ENCODE measurements at regions not wholly inside any gene's neighbourhood (a gene's known extent, or its start where the extent isn't known, plus 50 kb on each side); places are given as distances from the start of the nearest gene placed in this dataset.

GRCh38 chr4:141575884-141576283 lies 60.5 kb upstream of the IL15 start:
- Mint-ChIP-seq H3K36me3 (ENCODE audit: low read depth) (no peaks in the 10 kb centered on the region), H3K9me3 (no peaks in the 10 kb centered on the region), H3K27ac (no peak overlapping the region), H3K4me3 (no peak overlapping the region), H3K4me1 (ENCODE audit: low read depth) (no peaks in the 10 kb centered on the region), H3K27me3 (no peaks in the 10 kb centered on the region)

- Mint-ChIP-seq H3K27ac (no peak overlapping the region), H3K36me3 (ENCODE audit: low read depth) (no peaks in the 10 kb centered on the region), H3K27me3 (no peaks in the 10 kb centered on the region), H3K4me3 (no peak overlapping the region), H3K9me3 (no peaks in the 10 kb centered on the region), H3K4me1 (ENCODE audit: low read depth) (no peaks in the 10 kb centered on the region)
Measured at GRCh38 chr4:141576585-141577110, 59.7 kb upstream of the IL15 start.

- no peaks in the 10 kb centered on the region for H3K36me3 Mint-ChIP-seq (ENCODE audit: low read depth)
- no peaks in the 10 kb centered on the region for H3K9me3 Mint-ChIP-seq
- H3K27ac Mint-ChIP-seq: no peak overlapping the region
- H3K4me1 Mint-ChIP-seq (ENCODE audit: low read depth): no peaks in the 10 kb centered on the region
- no peaks in the 10 kb centered on the region for H3K27me3 Mint-ChIP-seq
- H3K4me3 Mint-ChIP-seq: no peak overlapping the region
Measured at GRCh38 chr4:141578451-141578850, 57.9 kb upstream of the IL15 start.

DNA sequence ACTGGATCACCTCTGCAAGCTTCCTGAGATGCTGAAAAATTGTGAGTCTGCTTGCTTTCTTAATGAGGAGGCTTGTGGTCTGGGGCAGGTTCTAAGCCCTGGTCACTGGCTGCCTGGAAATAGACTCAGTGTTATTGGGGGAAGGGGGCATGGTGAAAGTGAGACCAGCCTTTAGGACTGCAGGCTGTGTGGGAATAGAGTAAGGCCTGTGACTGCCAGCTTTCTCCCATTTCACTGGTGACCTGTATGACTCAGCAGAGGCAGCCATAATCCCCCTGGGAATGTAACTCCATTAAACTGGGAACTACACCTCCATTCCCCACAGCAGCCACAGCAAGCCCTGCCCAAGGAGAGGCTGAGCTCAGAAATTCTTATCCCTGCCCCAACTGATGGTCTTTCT lies 55.9 kb upstream of the IL15 start:
- Mint-ChIP-seq H3K27ac (no peak overlapping the region), H3K9me3 (peaks cover 3% of the 10 kb centered on the region), H3K4me1 (ENCODE audit: low read depth) (no peaks in the 10 kb centered on the region), H3K36me3 (ENCODE audit: low read depth) (no peaks in the 10 kb centered on the region), H3K4me3 (no peak overlapping the region), H3K27me3 (no peaks in the 10 kb centered on the region)
